ENCODE measurements at regions not wholly inside any gene's neighbourhood (a gene's known extent, or its start where the extent isn't known, plus 50 kb on each side); places are given as distances from the start of the nearest gene placed in this dataset.
"Not testable (repeated sequence)": the region's sequence is repeated elsewhere in the genome, so short reads cannot be mapped to it uniquely, and the experiment has no call there.

DNA sequence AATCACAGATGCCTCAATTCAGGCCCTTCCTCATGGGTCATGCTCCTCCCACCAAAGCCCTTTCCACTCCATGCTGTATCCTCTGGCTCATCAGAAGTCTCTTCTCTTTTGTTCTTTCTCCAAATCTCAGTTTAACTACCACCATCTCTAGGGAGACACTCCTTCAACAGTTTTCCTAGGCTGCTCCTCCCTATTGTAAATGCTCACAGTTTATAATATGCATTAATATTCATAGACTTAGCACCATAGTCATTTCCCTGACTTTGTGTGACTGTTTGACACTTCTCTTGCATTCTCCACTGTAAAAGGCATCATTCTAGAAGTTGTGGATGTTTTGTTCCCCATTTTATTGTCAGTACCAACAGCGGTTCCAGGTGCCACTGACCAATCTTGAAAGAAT is 226.5 kb upstream of the PRSS1 start:
- H3K9me3 ChIP-seq = no peaks in the 10 kb centered on the region
- H3K27me3 ChIP-seq = no peaks in the 10 kb centered on the region
- no peak for DNase-seq (ENCODE audit: low spot score in 2 of 2)
- no peaks in the 10 kb centered on the region for H3K4me1 ChIP-seq
- no peak overlapping the region for H3K27ac ChIP-seq
- no peaks in the 10 kb centered on the region for H3K36me3 ChIP-seq
- no peak overlapping the region for H3K4me3 ChIP-seq
- intact Hi-C loops (cut with DNase I; ENCODE audit: low total_unique reads) = no loop called here
- TF ChIP-seq, protein P1, sequence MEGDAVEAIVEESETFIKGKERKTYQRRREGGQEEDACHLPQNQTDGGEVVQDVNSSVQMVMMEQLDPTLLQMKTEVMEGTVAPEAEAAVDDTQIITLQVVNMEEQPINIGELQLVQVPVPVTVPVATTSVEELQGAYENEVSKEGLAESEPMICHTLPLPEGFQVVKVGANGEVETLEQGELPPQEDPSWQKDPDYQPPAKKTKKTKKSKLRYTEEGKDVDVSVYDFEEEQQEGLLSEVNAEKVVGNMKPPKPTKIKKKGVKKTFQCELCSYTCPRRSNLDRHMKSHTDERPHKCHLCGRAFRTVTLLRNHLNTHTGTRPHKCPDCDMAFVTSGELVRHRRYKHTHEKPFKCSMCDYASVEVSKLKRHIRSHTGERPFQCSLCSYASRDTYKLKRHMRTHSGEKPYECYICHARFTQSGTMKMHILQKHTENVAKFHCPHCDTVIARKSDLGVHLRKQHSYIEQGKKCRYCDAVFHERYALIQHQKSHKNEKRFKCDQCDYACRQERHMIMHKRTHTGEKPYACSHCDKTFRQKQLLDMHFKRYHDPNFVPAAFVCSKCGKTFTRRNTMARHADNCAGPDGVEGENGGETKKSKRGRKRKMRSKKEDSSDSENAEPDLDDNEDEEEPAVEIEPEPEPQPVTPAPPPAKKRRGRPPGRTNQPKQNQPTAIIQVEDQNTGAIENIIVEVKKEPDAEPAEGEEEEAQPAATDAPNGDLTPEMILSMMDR (IDR thresholded peaks at IDR 0.05) = no peak
- TF ChIP-seq POLR2A (IDR thresholded peaks at IDR 0.05) = no peak
- TF ChIP-seq POLR2AphosphoS5 (IDR thresholded peaks at IDR 0.05) = no peak

DNA sequence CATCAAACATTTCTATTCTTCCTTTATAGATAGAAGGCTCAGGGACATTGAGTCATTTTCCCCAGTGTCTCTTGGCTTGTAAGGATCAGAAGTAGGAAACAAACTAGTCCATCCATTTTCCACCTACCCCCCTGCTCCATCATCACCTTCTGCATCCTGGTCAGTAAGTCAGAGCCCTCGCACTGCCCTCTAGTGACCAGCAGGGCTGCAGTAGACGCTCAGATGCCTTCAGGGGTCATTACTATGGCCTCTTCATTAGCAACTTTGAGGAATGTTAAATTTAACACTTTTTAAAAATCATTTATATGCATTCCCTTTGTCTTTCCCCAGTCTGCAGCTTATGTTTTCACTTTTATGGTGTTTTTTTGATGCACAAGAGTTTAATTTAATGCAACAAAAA is 228.4 kb upstream of the PRSS1 start:
- H3K9me3 ChIP-seq; DNase-seq (ENCODE audit: low spot score in 2 of 2); H3K4me3 ChIP-seq; H3K27me3 ChIP-seq; H3K4me1 ChIP-seq; H3K36me3 ChIP-seq; intact Hi-C loops (cut with DNase I; ENCODE audit: low total_unique reads): not testable (repeated sequence)
- H3K27ac ChIP-seq = peak overlapping the region in 1 of 2 donors; percentile 69

DNA sequence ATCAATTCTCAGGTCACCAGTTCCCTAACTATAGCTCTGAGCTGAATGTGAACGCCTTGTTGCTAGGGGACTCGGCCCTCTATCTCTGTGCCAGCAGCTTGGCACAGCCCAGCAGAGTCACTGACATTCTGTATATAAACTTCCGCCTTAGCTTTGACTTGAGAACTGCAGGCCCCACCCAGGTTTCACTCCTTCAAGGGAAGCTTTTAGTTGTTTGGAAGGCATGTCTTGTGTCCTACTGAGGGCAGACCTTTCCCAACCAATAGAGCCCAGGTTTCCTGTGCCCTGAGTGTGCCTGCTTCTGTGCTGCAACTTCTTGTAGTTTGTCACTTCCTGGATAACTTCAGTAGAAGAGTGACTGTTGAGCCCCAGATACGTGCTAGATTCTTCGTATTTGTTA is 228.8 kb upstream of the PRSS1 start:
- DNase-seq (ENCODE audit: low spot score in 2 of 2); H3K4me1 ChIP-seq; H3K27me3 ChIP-seq; H3K36me3 ChIP-seq; H3K4me3 ChIP-seq; intact Hi-C loops (cut with DNase I; ENCODE audit: low total_unique reads); H3K9me3 ChIP-seq: not testable (repeated sequence)
- peak overlapping the region in 1 of 2 donors; percentile 69 for H3K27ac ChIP-seq

DNA sequence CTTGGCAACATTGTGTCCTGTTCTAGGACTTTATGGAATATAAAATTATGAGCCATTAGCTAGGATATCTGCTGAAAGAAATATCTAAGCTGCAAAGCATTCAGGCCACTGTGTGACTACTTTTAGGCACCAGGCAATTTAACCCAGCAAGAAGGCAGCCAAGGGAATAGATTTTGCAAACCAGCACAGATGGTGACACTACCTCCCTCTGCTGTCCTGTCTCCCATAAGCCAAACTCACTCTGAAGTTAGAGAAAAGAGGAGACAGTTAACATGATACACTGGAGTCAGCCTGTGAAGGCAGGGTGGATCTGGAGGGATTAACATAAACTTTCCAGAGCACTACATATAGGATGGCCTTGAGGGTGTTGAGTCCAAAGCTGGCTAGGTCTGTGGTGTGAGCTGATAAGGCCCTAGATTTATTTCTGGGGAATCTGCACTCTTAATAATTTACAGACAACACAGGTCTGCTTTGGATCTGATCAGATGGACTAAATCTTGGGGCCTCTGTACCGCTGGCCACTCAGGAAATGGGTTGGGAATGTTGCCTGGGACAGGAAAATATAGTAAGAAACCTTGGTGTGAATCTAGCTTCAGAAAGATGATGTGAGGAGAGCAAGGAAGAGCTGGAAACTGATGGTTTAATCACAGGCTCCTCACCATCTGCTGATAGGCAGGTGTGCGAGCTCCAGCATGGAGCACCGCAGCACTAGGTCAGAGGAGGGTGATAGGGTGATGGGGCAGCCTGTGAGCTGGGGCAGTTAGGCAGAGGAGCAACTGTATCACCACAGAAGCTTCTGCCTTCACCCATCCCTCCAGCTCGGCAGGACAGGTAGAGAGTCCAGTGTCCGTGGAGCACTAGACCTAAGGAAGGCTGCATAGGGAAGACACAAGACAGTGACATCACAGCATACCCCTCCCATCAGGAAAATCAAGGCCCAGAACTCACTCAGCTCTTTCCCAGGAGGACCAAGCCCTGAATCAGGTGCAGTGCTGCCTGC is 229.9 kb upstream of the PRSS1 start:
- intact Hi-C loops (cut with DNase I; ENCODE audit: low total_unique reads) = no loop called here
- peaks cover 0 to 6% of the 10 kb centered on the region in 2 donors for H3K4me1 ChIP-seq
- no peaks in the 10 kb centered on the region for H3K9me3 ChIP-seq
- DNase-seq (ENCODE audit: low spot score in 2 of 2) = no peak
- no peaks in the 10 kb centered on the region for H3K36me3 ChIP-seq
- H3K27me3 ChIP-seq = no peaks in the 10 kb centered on the region
- no peak for TF ChIP-seq POLR2AphosphoS5 (IDR thresholded peaks at IDR 0.05)
- no peak for TF ChIP-seq POLR2A (IDR thresholded peaks at IDR 0.05)
- TF ChIP-seq, protein P1 (IDR thresholded peaks at IDR 0.05) = no peak
- H3K27ac ChIP-seq = peak overlapping the region; percentile 2 to 69
- H3K4me3 ChIP-seq = no peak overlapping the region

DNA sequence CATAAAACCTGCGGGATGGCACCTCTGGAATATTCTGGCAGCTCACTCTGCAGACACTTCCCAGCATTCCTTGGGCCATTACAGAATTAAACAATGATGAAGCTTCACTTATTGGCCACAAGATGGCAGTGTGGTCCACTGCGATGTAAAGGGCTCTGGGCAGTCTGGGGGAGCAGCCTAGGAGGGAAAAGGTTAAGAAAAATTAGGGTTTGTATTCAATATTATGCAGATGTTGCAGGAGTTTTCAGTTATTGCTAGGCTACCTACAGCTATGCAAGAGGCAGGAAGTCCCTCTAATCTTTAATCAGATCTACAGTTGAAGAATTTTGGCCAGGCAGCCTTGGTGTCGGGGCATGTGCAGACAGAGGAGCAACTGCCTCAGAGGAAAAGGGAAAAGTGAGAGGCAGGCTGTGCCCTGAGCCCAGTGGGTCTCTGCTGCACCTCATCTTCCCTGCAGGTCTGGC is 233.2 kb upstream of the PRSS1 start:
- TF ChIP-seq POLR2AphosphoS5 (IDR thresholded peaks at IDR 0.05) = no peak
- TF ChIP-seq, protein P1 (IDR thresholded peaks at IDR 0.05) = peak in 2 of 3 donors; percentile 44 to 51
- Histone ChIP-seq H3K4me1 (peaks cover 0 to 6% of the 10 kb centered on the region in 2 donors), H3K4me3 (no peak overlapping the region), H3K36me3 (no peaks in the 10 kb centered on the region), H3K27ac (no peak overlapping the region), H3K9me3 (no peaks in the 10 kb centered on the region), H3K27me3 (no peaks in the 10 kb centered on the region)
- intact Hi-C loops (cut with DNase I; ENCODE audit: low total_unique reads) = no loop called here
- no peak for DNase-seq (ENCODE audit: low spot score in 2 of 2)

DNA sequence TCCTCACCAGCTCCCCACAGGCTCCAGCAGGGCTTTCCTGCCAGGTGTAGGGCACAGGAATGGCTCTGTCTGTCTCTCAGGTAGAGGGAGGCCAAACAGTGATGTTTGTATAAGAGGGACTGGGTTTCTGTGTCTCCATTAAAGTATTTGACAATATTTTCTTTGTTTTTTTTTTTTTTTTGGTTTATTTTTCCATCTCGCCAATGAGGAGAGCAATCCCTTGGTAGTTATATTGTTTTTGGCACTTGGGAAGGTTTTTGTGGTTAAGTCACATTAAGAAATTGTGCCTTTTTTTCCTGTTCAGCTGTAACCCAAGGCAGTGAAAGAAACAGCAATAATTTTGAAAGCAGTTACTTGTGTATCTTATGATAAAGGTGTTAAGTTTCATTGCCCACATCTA is 234.6 kb upstream of the PRSS1 start:
- H3K9me3 ChIP-seq; H3K27me3 ChIP-seq; DNase-seq (ENCODE audit: low spot score in 2 of 2); H3K4me1 ChIP-seq; intact Hi-C loops (cut with DNase I; ENCODE audit: low total_unique reads); H3K36me3 ChIP-seq; H3K4me3 ChIP-seq: not testable (repeated sequence)
- H3K27ac ChIP-seq = peak overlapping the region; percentile 45 to 48

Data from breast epithelium (tissue), 4 donors.